ENCODE measurements at regions not wholly inside any gene's neighbourhood (a gene's known extent, or its start where the extent isn't known, plus 50 kb on each side); places are given as distances from the start of the nearest gene placed in this dataset.

- Histone ChIP-seq H3K36me3 (no peaks in the 10 kb centered on the region), H3K4me3 (no peak overlapping the region), H3K27ac (no peak overlapping the region), H3K27me3 (no peaks in the 10 kb centered on the region), H3K4me1 (peaks cover 10% of the 10 kb centered on the region), H3K9me3 (no peaks in the 10 kb centered on the region)
- no peak for TF ChIP-seq EP300 (IDR thresholded peaks at IDR 0.05)
- no peak for TF ChIP-seq POLR2A (IDR thresholded peaks at IDR 0.05)
- no peak for TF ChIP-seq CTCF (IDR thresholded peaks at IDR 0.05)
- no peak for TF ChIP-seq POLR2AphosphoS5 (IDR thresholded peaks at IDR 0.05)
- DNase-seq (ENCODE audit: low spot score in 2 of 2): no peak
- WGBS: 92% methylated on average over 3 of the region's 3 CpGs
Observed at GRCh38 chr1:82165304-82165703, 364.6 kb downstream of the ADGRL2 start.

- H3K36me3 ChIP-seq: no peaks in the 10 kb centered on the region
- H3K27ac ChIP-seq: no peak overlapping the region
- H3K4me1 ChIP-seq: peaks cover 13% of the 10 kb centered on the region
- H3K9me3 ChIP-seq: no peaks in the 10 kb centered on the region
- DNase-seq (ENCODE audit: low spot score in 2 of 2): no peak
- 82% methylated on average over 7 of the region's 7 CpGs for WGBS
- H3K4me3 ChIP-seq: no peak overlapping the region
- TF ChIP-seq EP300 (IDR thresholded peaks at IDR 0.05): no peak
- TF ChIP-seq CTCF (IDR thresholded peaks at IDR 0.05): no peak
- TF ChIP-seq POLR2AphosphoS5 (IDR thresholded peaks at IDR 0.05): no peak
- TF ChIP-seq POLR2A (IDR thresholded peaks at IDR 0.05): no peak
- H3K27me3 ChIP-seq: no peaks in the 10 kb centered on the region
Observed at GRCh38 chr1:82162486-82163420, 362.0 kb downstream of the ADGRL2 start.

- peaks cover 13% of the 10 kb centered on the region for H3K4me1 ChIP-seq
- H3K36me3 ChIP-seq: no peaks in the 10 kb centered on the region
- H3K9me3 ChIP-seq: no peaks in the 10 kb centered on the region
- no peaks in the 10 kb centered on the region for H3K27me3 ChIP-seq
- WGBS: 4% methylated on average over 10 of the region's 10 CpGs
- H3K4me3 ChIP-seq: peak overlapping the region; percentile 25
- no peak for TF ChIP-seq EP300 (IDR thresholded peaks at IDR 0.05)
- no peak for TF ChIP-seq CTCF (IDR thresholded peaks at IDR 0.05)
- no peak for TF ChIP-seq POLR2A (IDR thresholded peaks at IDR 0.05)
- no peak for TF ChIP-seq POLR2AphosphoS5 (IDR thresholded peaks at IDR 0.05)
- peak overlapping the region; percentile 12 for H3K27ac ChIP-seq
- no peak for DNase-seq (ENCODE audit: low spot score in 2 of 2)
Observed at GRCh38 chr1:82161700-82162141, 361.0 kb downstream of the ADGRL2 start.

- 79% methylated on average over 3 of the region's 3 CpGs for WGBS
- Histone ChIP-seq H3K27ac (no peak overlapping the region), H3K4me1 (peaks cover 13% of the 10 kb centered on the region)
Observed at GRCh38 chr1:82160903-82161302, 360.2 kb downstream of the ADGRL2 start.

More at GRCh38 chr1:82160903-82161302, 360.2 kb downstream of the ADGRL2 start:
- TF ChIP-seq EP300 (IDR thresholded peaks at IDR 0.05) (no peak), POLR2AphosphoS5 (IDR thresholded peaks at IDR 0.05) (no peak), CTCF (IDR thresholded peaks at IDR 0.05) (no peak), POLR2A (IDR thresholded peaks at IDR 0.05) (no peak)
- Histone ChIP-seq H3K36me3 (no peaks in the 10 kb centered on the region), H3K9me3 (no peaks in the 10 kb centered on the region), H3K4me3 (no peak overlapping the region), H3K27me3 (no peaks in the 10 kb centered on the region)
- no peak for DNase-seq (ENCODE audit: low spot score in 2 of 2)

Data from suprapubic skin (tissue), 4 donors.